Breast epithelium (tissue), 4 donors: ENCODE measurements at regions not wholly inside any gene's neighbourhood (a gene's known extent, or its start where the extent isn't known, plus 50 kb on each side); places are given as distances from the start of the nearest gene placed in this dataset.

Experiments used
- DNase-seq, 2 donors: peaks; one replicate each; pipeline ENCODE4 v3.0.0-alpha.2; 2019; ENCODE audit warnings: low spot score in 2 of 2
- H3K27ac ChIP-seq, 2 donors: fragments of 200-600 bp; sonication (generic) in 1 of 2; one replicate each; pipeline ENCODE4 v1.5.1; 2016 to 2019; ENCODE audit warnings: mild to moderate bottlenecking in 1 of 2
- H3K27me3 ChIP-seq, 2 donors: fragments of 200-600 bp; sonication (generic) in 1 of 2; one replicate each; pipeline versions ENCODE4 v1.5.1 to v1.6.0; 2017 to 2019; ENCODE audit warnings: control low read depth in 1 of 2, mild to moderate bottlenecking in 1 of 2
- H3K36me3 ChIP-seq: fragments of 200-600 bp; one replicate; pipeline ENCODE4 v1.5.1; 2019
- H3K4me1 ChIP-seq, 2 donors: fragments of 200-600 bp; sonication (generic); one replicate each; pipeline ENCODE4 v1.5.1; 2016 to 2019; ENCODE audit warnings: control low read depth in 1 of 2
- H3K4me3 ChIP-seq, 3 donors: fragments of 200-600 bp; sonication (generic); 1 replicate in 2 of 3; 2 replicates in 1 of 3; pipeline ENCODE4 v1.5.1; 2016 to 2019; ENCODE audit warnings: mild to moderate bottlenecking in 3 of 3, moderate library complexity in 2 of 3
- H3K9me3 ChIP-seq, 2 donors: fragments of 200-600 bp; sonication (generic) in 1 of 2; one replicate each; pipeline ENCODE4 v1.5.1; 2016 to 2019; ENCODE audit warnings: control low read depth in 1 of 2
- POLR2A ChIP-seq: fragments of 450-650 bp; IDR thresholded peaks from one replicate; pipeline ENCODE4 v1.6.1; 2016; ENCODE audit warnings: antibody characterized with exemption, mild to moderate bottlenecking, moderate library complexity
- POLR2AphosphoS5 ChIP-seq, 3 donors: sonication (generic); formaldehyde crosslinking; IDR thresholded peaks; one replicate each; pipeline ENCODE4 v1.6.1; 2017; ENCODE audit warnings: antibody characterized with exemption in 3 of 3
- intact Hi-C: fragments of 100-400 bp; cut with DNase I; formaldehyde crosslinking; loops from one replicate; pipeline ENCODE4 v1.15.1; 2023; ENCODE audit warnings: low total_unique reads
- TF ChIP-seq, protein P1 (sequence below), 3 donors: fragments of 450-650 bp; IDR thresholded peaks; one replicate each; pipeline ENCODE4 v1.5.1; 2016 to 2017; ENCODE audit warnings: antibody characterized with exemption in 3 of 3, mild to moderate bottlenecking in 3 of 3, moderate library complexity in 3 of 3

DNA sequence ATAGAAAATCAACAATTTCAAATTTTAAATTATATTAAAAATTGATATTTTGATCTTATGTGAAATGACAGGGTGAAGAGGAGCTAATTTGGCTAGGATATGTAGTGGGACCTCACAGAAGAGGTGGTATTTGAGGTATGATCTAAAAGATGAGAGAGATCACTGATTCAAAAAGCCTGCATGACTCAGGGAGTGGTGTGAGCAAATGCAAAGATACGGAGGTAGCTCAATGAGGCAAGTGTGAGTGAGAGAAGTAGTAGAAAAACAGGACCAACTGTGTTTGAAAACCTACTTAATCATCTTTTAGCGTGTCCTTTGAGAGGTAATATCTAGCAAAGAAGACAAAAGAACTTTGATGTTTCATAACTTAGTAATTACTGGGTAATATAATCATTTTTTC lies 557.5 kb downstream of the DSC3 start:
- DNase-seq: no peak
- no peaks in the 10 kb centered on the region for H3K27me3 ChIP-seq
- no peaks in the 10 kb centered on the region for H3K9me3 ChIP-seq
- TF ChIP-seq POLR2AphosphoS5 (IDR thresholded peaks at IDR 0.05) (no peak), POLR2A (no peak)
- TF ChIP-seq, protein P1, sequence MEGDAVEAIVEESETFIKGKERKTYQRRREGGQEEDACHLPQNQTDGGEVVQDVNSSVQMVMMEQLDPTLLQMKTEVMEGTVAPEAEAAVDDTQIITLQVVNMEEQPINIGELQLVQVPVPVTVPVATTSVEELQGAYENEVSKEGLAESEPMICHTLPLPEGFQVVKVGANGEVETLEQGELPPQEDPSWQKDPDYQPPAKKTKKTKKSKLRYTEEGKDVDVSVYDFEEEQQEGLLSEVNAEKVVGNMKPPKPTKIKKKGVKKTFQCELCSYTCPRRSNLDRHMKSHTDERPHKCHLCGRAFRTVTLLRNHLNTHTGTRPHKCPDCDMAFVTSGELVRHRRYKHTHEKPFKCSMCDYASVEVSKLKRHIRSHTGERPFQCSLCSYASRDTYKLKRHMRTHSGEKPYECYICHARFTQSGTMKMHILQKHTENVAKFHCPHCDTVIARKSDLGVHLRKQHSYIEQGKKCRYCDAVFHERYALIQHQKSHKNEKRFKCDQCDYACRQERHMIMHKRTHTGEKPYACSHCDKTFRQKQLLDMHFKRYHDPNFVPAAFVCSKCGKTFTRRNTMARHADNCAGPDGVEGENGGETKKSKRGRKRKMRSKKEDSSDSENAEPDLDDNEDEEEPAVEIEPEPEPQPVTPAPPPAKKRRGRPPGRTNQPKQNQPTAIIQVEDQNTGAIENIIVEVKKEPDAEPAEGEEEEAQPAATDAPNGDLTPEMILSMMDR (IDR thresholded peaks at IDR 0.05): no peak
- no peaks in the 10 kb centered on the region for H3K36me3 ChIP-seq
- no peak overlapping the region for H3K4me3 ChIP-seq
- no peaks in the 10 kb centered on the region for H3K4me1 ChIP-seq
- intact Hi-C loops: no loop called here
- no peak overlapping the region for H3K27ac ChIP-seq

DNA sequence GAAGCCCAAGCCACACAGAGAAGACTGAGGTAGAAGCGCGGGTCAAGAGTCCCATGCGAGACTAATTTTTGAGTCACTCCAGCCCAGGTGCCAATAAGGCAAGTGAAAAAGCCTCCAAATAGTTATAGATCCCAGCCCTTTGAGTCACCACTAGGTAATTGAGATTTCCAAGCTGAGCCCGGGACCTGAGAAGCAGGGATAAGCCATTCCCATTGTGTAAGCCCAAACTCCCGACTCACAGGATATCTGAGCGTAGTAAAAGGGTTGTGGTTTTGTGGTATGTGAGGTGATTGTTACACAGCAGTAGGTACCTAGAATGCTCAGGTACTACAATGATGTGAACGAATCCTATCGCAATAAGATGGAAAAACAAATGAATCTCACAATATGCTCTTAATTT lies 560.7 kb downstream of the DSC3 start:
- DNase-seq: no peak

DNA sequence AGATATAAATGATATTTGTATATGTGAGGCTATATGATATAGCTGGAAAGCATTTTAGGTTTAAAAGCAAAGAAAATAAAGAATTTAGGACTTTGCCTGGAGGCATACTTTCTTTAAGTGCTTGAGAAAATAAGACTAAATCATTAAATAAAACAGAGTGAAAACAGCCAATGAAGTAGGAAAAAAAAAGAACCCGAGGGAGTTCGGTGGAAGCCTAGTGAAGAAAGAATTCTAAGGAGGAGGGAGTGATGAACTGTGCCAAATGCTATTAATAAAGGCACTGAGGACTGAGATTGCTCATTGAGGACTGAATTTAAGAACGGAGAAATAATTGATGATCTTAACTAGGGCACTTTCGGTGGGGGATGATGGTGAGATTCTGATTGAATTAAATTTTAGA lies 573.5 kb downstream of the DSC3 start:
- DNase-seq: no peak
- Histone ChIP-seq H3K9me3 (no peaks in the 10 kb centered on the region), H3K36me3 (no peaks in the 10 kb centered on the region), H3K4me3 (no peak overlapping the region), H3K27ac (no peak overlapping the region), H3K4me1 (no peaks in the 10 kb centered on the region), H3K27me3 (no peaks in the 10 kb centered on the region)
- intact Hi-C loops: no loop called here
- TF ChIP-seq POLR2AphosphoS5 (IDR thresholded peaks at IDR 0.05): no peak
- TF ChIP-seq POLR2A: no peak
- TF ChIP-seq, protein P1 (IDR thresholded peaks at IDR 0.05): no peak

More for the DNA sequence above, 560.7 kb downstream of the DSC3 start:
- Histone ChIP-seq H3K9me3 (no peaks in the 10 kb centered on the region), H3K4me3 (no peak overlapping the region), H3K4me1 (no peaks in the 10 kb centered on the region), H3K27me3 (no peaks in the 10 kb centered on the region), H3K27ac (no peak overlapping the region), H3K36me3 (no peaks in the 10 kb centered on the region)
- intact Hi-C loops: no loop called here
- TF ChIP-seq, protein P1 (IDR thresholded peaks at IDR 0.05): no peak
- TF ChIP-seq POLR2AphosphoS5 (IDR thresholded peaks at IDR 0.05) (no peak), POLR2A (no peak)

DNA sequence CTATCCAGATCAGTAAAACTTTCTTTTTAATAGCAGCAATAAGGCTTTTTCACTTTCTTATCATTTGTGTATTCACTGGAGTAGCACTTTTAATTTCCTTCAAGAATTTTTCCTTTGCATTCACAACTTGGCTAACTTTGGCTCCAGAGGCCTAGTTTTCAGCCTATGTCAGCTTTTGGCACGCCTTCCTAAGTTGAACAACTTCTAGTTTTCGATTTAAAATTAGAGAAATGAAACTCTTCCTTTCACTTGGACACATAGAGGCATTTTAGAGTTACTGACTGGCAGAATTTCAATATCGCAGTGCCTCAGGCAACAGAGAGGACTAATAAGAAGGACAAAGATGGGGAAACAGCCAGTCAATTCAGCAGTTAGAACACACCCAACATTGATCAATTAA lies 577.4 kb downstream of the DSC3 start:
- intact Hi-C loops: no loop called here
- Histone ChIP-seq H3K9me3 (no peaks in the 10 kb centered on the region), H3K27ac (no peak overlapping the region), H3K27me3 (no peaks in the 10 kb centered on the region), H3K4me3 (no peak overlapping the region), H3K4me1 (no peaks in the 10 kb centered on the region), H3K36me3 (no peaks in the 10 kb centered on the region)
- TF ChIP-seq POLR2AphosphoS5 (IDR thresholded peaks at IDR 0.05): no peak
- TF ChIP-seq, protein P1 (IDR thresholded peaks at IDR 0.05): no peak
- TF ChIP-seq POLR2A: no peak
- DNase-seq: no peak

DNA sequence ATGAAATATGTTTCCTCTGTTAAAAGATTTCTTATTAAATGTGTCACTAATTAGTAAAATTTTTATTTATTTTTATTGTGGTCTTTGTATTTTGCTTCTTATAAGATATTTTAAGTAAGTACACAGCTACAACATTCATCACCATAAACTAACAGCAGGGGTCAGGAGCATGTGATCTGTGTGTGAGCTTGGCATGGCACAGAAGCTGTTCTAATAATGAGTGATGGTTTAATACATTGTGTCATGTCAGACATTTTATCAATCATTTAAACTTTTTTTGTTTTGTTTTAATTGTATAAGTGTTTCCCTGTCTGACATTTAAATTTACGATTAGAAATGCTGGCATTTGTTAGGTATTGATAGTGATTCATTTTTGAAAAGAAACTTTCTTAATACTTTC lies 585.4 kb downstream of the DSC3 start:
- Histone ChIP-seq H3K27ac (no peak overlapping the region), H3K9me3 (no peaks in the 10 kb centered on the region), H3K36me3 (no peaks in the 10 kb centered on the region), H3K27me3 (no peaks in the 10 kb centered on the region), H3K4me1 (no peaks in the 10 kb centered on the region), H3K4me3 (no peak overlapping the region)
- intact Hi-C loops: no loop called here
- TF ChIP-seq, protein P1 (IDR thresholded peaks at IDR 0.05): no peak
- TF ChIP-seq POLR2AphosphoS5 (IDR thresholded peaks at IDR 0.05): no peak
- no peak for TF ChIP-seq POLR2A
- DNase-seq: no peak
